PC-3 (cell line): ENCODE measurements at regions not wholly inside any gene's neighbourhood (a gene's known extent, or its start where the extent isn't known, plus 50 kb on each side); places are given as distances from the start of the nearest gene placed in this dataset.

Source experiments
- ATAC-seq: fragments of 200-7000 bp; cut with Tn5 transposase; 2 replicates; pipeline ENCODE4 v1.9.1; 2020; ENCODE audit warnings: mild to moderate bottlenecking, moderate library complexity
- BruUV-seq: library from RNA; stranded (reverse); fragments of 400-500 nt; replicated peaks from 2 replicates; lab custom pipeline; 2021; lab: Mats Ljungman, UMichigan
- CTCF ChIA-PET: fragments of 300-600 bp; sonication (Branson Sonifier 250); formaldehyde crosslinking; loops from one replicate; lab custom pipeline; 2022; ENCODE audit warnings: antibody characterized with exemption; lab: Charles Lee
- POLR2A ChIA-PET: fragments of 300-600 bp; sonication (Branson Sonifier 250); formaldehyde crosslinking; loops from one replicate; lab custom pipeline; 2022; ENCODE audit warnings: antibody characterized with exemption; ENCODE audit not compliant: unreplicated experiment; lab: Charles Lee
- DNase-seq: peaks from one replicate; pipeline ENCODE4 v3.0.0-alpha.2; 2015
- H2AFZ ChIP-seq: fragments of 300-600 bp; sonication (generic); 2 replicates; pipeline ENCODE4 v1.6.0; 2016; ENCODE audit warnings: antibody characterized with exemption, low read length
- H3F3A ChIP-seq: fragments of 300-600 bp; sonication (generic); one replicate; pipeline ENCODE4 v1.6.0; 2017; ENCODE audit warnings: antibody characterized with exemption, low read length, control low read depth, mild to moderate bottlenecking; ENCODE audit not compliant: unreplicated experiment
- H3K27ac ChIP-seq: fragments of 300-600 bp; sonication (generic); 2 replicates; pipeline ENCODE4 v1.5.1; 2016; ENCODE audit warnings: mild to moderate bottlenecking, low read length
- H3K27me3 ChIP-seq: fragments of 300-600 bp; sonication (generic); 2 replicates; pipeline ENCODE4 v1.6.1; 2016; ENCODE audit warnings: low read length, mixed read lengths
- H3K36me3 ChIP-seq: fragments of 300-600 bp; sonication (generic); 2 replicates; pipeline ENCODE4 v1.6.1; 2016; ENCODE audit warnings: low read depth, mixed run types, low read length, mixed read lengths
- H3K4me1 ChIP-seq: fragments of 300-600 bp; sonication (generic); 2 replicates; pipeline ENCODE4 v1.5.1; 2016; ENCODE audit warnings: low read length; ENCODE audit not compliant: insufficient read depth
- H3K4me2 ChIP-seq: fragments of 300-600 bp; sonication (generic); 2 replicates; pipeline ENCODE4 v1.6.0; 2016; ENCODE audit warnings: low read length
- H3K4me3 ChIP-seq: fragments of 300-600 bp; sonication (generic); 2 replicates; pipeline ENCODE4 v1.5.1; 2016; ENCODE audit warnings: mild to moderate bottlenecking, low read length, mixed read lengths
- H3K79me2 ChIP-seq: fragments of 300-600 bp; sonication (generic); 2 replicates; pipeline ENCODE4 v1.6.1; 2017; ENCODE audit warnings: low read length, mixed read lengths
- H3K9ac ChIP-seq: fragments of 300-600 bp; sonication (generic); 2 replicates; pipeline ENCODE4 v1.6.0; 2016; ENCODE audit warnings: mild to moderate bottlenecking, low read length
- H3K9me2 ChIP-seq: fragments of 300-600 bp; sonication (generic); replicated peaks from 2 replicates; pipeline ENCODE4 v1.6.1; 2016; ENCODE audit warnings: mixed run types, low read length, mixed read lengths
- H3K9me3 ChIP-seq: fragments of 300-600 bp; sonication (generic); 2 replicates; pipeline ENCODE4 v1.6.1; 2016; ENCODE audit warnings: low read length, mixed read lengths
- H4K20me1 ChIP-seq: fragments of 300-600 bp; sonication (generic); 2 replicates; pipeline ENCODE4 v1.6.1; 2016; ENCODE audit warnings: low read length, mixed read lengths
- CTCF ChIP-seq: fragments of 300-600 bp; sonication (generic); conservative IDR thresholded peaks from 2 replicates; pipeline ENCODE4 v1.5.1; 2017; ENCODE audit warnings: antibody characterized with exemption, low read depth, mild to moderate bottlenecking, low read length
- EZH2 ChIP-seq: fragments of 300-600 bp; sonication (generic); IDR thresholded peaks from one replicate; pipeline ENCODE4 v1.6.1; 2017; ENCODE audit warnings: antibody characterized with exemption, mild to moderate bottlenecking, low read length; ENCODE audit not compliant: unreplicated experiment
- EZH2phosphoT487 ChIP-seq: fragments of 300-600 bp; sonication (generic); IDR thresholded peaks from 2 replicates; pipeline ENCODE4 v1.6.1; 2018; ENCODE audit warnings: mild to moderate bottlenecking, antibody characterized with exemption, low read length, borderline replicate concordance
- intact Hi-C: fragments of 100-400 bp; cut with micrococcal nuclease; formaldehyde crosslinking; loops from 2 replicates; pipeline ENCODE4 v1.9.0; 2023

GRCh38 chr17:14704121-14704520 is 403.2 kb downstream of the HS3ST3B1 start:
- intact Hi-C loops, result no loop called here
- Histone ChIP-seq H3K4me1 (no peaks in the 10 kb centered on the region), H3K9me3 (no peaks in the 10 kb centered on the region), H3F3A (no peaks in the 10 kb centered on the region), H3K36me3 (no peaks in the 10 kb centered on the region), H3K9ac (no peak overlapping the region), H3K27me3 (peaks cover 32% of the 10 kb centered on the region), H3K27ac (no peak overlapping the region), H4K20me1 (no peaks in the 10 kb centered on the region), H3K79me2 (no peaks in the 10 kb centered on the region), H3K9me2 (no peaks in the 10 kb centered on the region), H3K4me3 (no peak overlapping the region), H3K4me2 (no peak overlapping the region), H2AFZ (no peak overlapping the region)
- ChIA-PET POLR2A (no interaction called here), CTCF (no interaction called here)
- BruUV-seq, result no TSS peak
- TF ChIP-seq EZH2 (no peak), EZH2phosphoT487 (no peak), CTCF (no peak)
- no peak for ATAC-seq
- no peak for DNase-seq

GRCh38 chr17:14701886-14702285 is 401.0 kb downstream of the HS3ST3B1 start:
- no peaks in the 10 kb centered on the region for H3K9me3 ChIP-seq
- intact Hi-C loops, result no loop called here

More at GRCh38 chr17:14701886-14702285, 401.0 kb downstream of the HS3ST3B1 start:
- Histone ChIP-seq H2AFZ (no peak overlapping the region), H3K4me1 (no peaks in the 10 kb centered on the region), H4K20me1 (no peaks in the 10 kb centered on the region), H3K4me2 (no peak overlapping the region), H3K9me2 (no peaks in the 10 kb centered on the region), H3K27me3 (peaks cover 24% of the 10 kb centered on the region), H3K36me3 (no peaks in the 10 kb centered on the region), H3K27ac (no peak overlapping the region), H3F3A (no peaks in the 10 kb centered on the region), H3K79me2 (no peaks in the 10 kb centered on the region), H3K9ac (no peak overlapping the region), H3K4me3 (no peak overlapping the region)
- no TSS peak for BruUV-seq
- POLR2A ChIA-PET, result no interaction called here
- TF ChIP-seq CTCF, result no peak
- TF ChIP-seq EZH2, result no peak
- no peak for TF ChIP-seq EZH2phosphoT487
- DNase-seq (no peak), ATAC-seq (no peak)
- CTCF ChIA-PET, result no interaction called here
